Liver (tissue), 7 donors: ENCODE measurements at regions not wholly inside any gene's neighbourhood (a gene's known extent, or its start where the extent isn't known, plus 50 kb on each side); places are given as distances from the start of the nearest gene placed in this dataset.

Source experiments
- DNase-seq: peaks from one replicate; pipeline ENCODE4 v3.0.0-alpha.2; 2017; ENCODE audit warnings: low spot score
- H3K27ac ChIP-seq, 2 donors: one replicate each; pipeline ENCODE4 v1.7.0; 2013; ENCODE audit warnings: inconsistent platforms in 2 of 2, low read length in 2 of 2, control low read depth in 1 of 2, low read depth in 1 of 2, mild to moderate bottlenecking in 1 of 2
- H3K27me3 ChIP-seq, 4 donors: one replicate each; pipeline versions ENCODE4 v1.6.1 to v1.7.0; 2013; ENCODE audit warnings: low read length in 3 of 4, inconsistent platforms in 1 of 4, mild to moderate bottlenecking in 1 of 4, moderate library complexity in 1 of 4; ENCODE audit not compliant: control insufficient read depth in 4 of 4, insufficient read depth in 4 of 4
- H3K36me3 ChIP-seq, 4 donors: one replicate each; pipeline versions ENCODE4 v1.6.1 to v1.7.0; 2013; ENCODE audit warnings: low read length in 3 of 4, mild to moderate bottlenecking in 3 of 4, low read depth in 1 of 4, moderate library complexity in 1 of 4; ENCODE audit not compliant: control insufficient read depth in 4 of 4, insufficient read depth in 3 of 4
- H3K4me1 ChIP-seq, 4 donors: one replicate each; pipeline versions ENCODE4 v1.6.1 to v1.7.0; 2013; ENCODE audit warnings: low read length in 3 of 4, mild to moderate bottlenecking in 3 of 4, moderate library complexity in 1 of 4; ENCODE audit not compliant: control insufficient read depth in 4 of 4, insufficient read depth in 4 of 4
- H3K4me3 ChIP-seq, 3 donors: one replicate each; pipeline versions ENCODE4 v1.6.1 to v1.7.0; 2013; ENCODE audit warnings: low read length in 3 of 3, control low read depth in 1 of 3, low read depth in 1 of 3, mild to moderate bottlenecking in 1 of 3
- H3K9ac ChIP-seq, 2 donors: one replicate each; pipeline ENCODE4 v1.7.0; 2013; ENCODE audit warnings: low read length in 2 of 2, mild to moderate bottlenecking in 2 of 2, moderate library complexity in 2 of 2, control low read depth in 1 of 2, low read depth in 1 of 2
- H3K9me3 ChIP-seq, 4 donors: one replicate each; pipeline versions ENCODE4 v1.6.1 to v1.7.0; 2013; ENCODE audit warnings: low read length in 3 of 4; ENCODE audit not compliant: control insufficient read depth in 4 of 4
- EGR1 ChIP-seq, 2 donors: IDR thresholded peaks; 2 replicates each; pipeline ENCODE4 v1.6.1; 2016 to 2018; ENCODE audit warnings: antibody characterized with exemption in 2 of 2, low read depth in 2 of 2
- FOXA1 ChIP-seq: IDR thresholded peaks from 2 replicates; pipeline ENCODE4 v1.6.1; 2016; ENCODE audit warnings: antibody characterized with exemption
- FOXA2 ChIP-seq: IDR thresholded peaks from 2 replicates; pipeline ENCODE4 v1.6.1; 2016; ENCODE audit warnings: antibody characterized with exemption
- HNF4A ChIP-seq, 2 donors: conservative IDR thresholded peaks; 2 replicates each; pipeline ENCODE4 v1.6.1; 2016; ENCODE audit warnings: antibody characterized with exemption in 2 of 2, mild to moderate bottlenecking in 2 of 2
- HNF4G ChIP-seq: IDR thresholded peaks from 2 replicates; pipeline ENCODE4 v1.6.1; 2016; ENCODE audit warnings: antibody characterized with exemption
- JUND ChIP-seq, 2 donors: IDR thresholded peaks; 2 replicates each; pipeline ENCODE4 v1.6.1; 2016; ENCODE audit warnings: antibody characterized with exemption in 2 of 2
- NR2F2 ChIP-seq: IDR thresholded peaks from 2 replicates; pipeline ENCODE4 v1.6.1; 2016; ENCODE audit warnings: antibody characterized with exemption
- RAD21 ChIP-seq, 2 donors: IDR thresholded peaks; 2 replicates each; pipeline ENCODE4 v1.6.1; 2016; ENCODE audit warnings: antibody characterized with exemption in 2 of 2, mild to moderate bottlenecking in 2 of 2
- RXRA ChIP-seq, 2 donors: IDR thresholded peaks; 2 replicates each; pipeline ENCODE4 v1.6.1; 2017 to 2018; ENCODE audit warnings: antibody characterized with exemption in 2 of 2, mild to moderate bottlenecking in 1 of 2
- SP1 ChIP-seq: IDR thresholded peaks from 2 replicates; pipeline ENCODE4 v1.6.1; 2018; ENCODE audit warnings: antibody characterized with exemption, mild to moderate bottlenecking
- WGBS: extraction: QIAGEN DNeasy Blood & Tissue Kit; methylation state at CpG from one replicate; pipeline ENCODE4 v1.1.7; 2013; 5-methylcytosine and 5-hydroxymethylcytosine counted together
- TF ChIP-seq, protein P1 (sequence below): IDR thresholded peaks from 2 replicates; pipeline ENCODE4 v1.6.1; 2016; ENCODE audit warnings: antibody characterized with exemption
- donor health status: healthy.
- donor health status: healthy.
- donor health status: healthy.
- donor health status: healthy.

DNA sequence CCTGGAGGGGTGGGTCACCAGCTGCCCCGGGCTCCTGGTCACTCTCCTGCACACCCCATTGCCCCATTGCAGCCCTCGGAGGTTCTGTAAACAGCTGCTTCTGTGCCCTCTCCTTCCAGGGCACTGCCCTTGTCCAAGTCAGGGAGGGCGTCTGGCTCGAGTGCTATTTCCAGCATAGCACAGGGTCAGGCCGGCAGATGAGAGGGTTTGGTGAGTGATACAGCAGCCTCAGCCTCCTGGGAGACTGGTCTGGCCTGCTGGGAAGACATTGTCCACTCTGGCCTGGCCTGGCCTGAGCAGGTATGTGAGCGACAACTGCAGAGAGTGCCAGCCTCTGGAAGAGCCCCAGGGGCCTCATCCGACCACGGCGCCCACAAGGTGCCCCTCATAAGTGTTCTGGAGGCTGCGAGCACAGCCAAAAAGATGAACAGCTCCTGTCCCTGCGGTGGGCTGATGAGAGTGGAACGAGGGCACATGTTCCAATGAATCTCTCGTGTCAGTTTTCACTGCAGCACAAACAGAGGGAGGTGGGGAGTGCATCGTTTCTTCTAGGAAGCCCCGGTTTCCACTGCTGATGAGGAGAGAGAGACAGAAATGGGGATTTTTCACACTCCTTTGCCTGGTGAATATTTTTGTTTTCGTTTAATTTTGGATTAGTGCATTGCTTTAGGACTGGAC is 105.8 kb upstream of the SDK2 start:
- TF ChIP-seq RXRA (IDR thresholded peaks at IDR 0.05): no peak
- Histone ChIP-seq H3K27me3 (no peaks in the 10 kb centered on the region), H3K9ac (no peak overlapping the region), H3K4me3 (no peak overlapping the region), H3K9me3 (no peaks in the 10 kb centered on the region), H3K36me3 (no peaks in the 10 kb centered on the region), H3K4me1 (peaks cover 0 to 16% (median 9%) of the 10 kb centered on the region in 4 donors), H3K27ac (no peak overlapping the region)
- 84% methylated on average over 16 of the region's 16 CpGs for WGBS
- DNase-seq: no peak

DNA sequence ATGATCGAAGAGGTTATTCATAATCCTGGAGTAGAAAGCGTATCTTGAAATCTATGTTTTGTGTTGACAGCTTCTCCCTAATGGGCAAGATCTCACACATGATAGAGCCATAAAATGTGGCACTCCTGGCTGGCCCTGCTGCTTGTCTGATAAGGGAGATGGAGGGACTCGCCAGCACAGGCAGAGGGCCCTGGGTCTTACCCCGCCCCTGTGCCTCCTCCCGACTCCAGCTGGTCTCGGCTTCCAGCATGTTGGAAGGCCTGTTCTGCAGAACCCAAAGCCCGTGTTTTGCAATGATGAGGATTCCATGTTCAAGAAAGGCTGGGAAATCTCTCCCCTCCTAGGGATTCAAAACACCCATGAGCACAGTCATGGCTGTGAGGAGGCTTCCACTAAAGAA is 106.7 kb upstream of the SDK2 start:
- peak; percentile 51 for DNase-seq
- H3K27ac ChIP-seq: no peak overlapping the region
- TF ChIP-seq HNF4A (conservative IDR thresholded peaks at IDR 0.05) (peak in 1 of 2 donors; percentile 84), FOXA2 (no peak), SP1 (peak; percentile 56), HNF4G (peak; percentile 52), RAD21 (IDR thresholded peaks at IDR 0.05) (peak in 1 of 2 donors; percentile 51)
- H3K4me3 ChIP-seq: no peak overlapping the region
- no peaks in the 10 kb centered on the region for H3K9me3 ChIP-seq
- no peaks in the 10 kb centered on the region for H3K27me3 ChIP-seq
- peaks cover 0 to 16% (median 9%) of the 10 kb centered on the region in 4 donors for H3K4me1 ChIP-seq
- WGBS: 77% methylated on average over 7 of the region's 7 CpGs
- H3K9ac ChIP-seq: no peak overlapping the region
- no peaks in the 10 kb centered on the region for H3K36me3 ChIP-seq

DNA sequence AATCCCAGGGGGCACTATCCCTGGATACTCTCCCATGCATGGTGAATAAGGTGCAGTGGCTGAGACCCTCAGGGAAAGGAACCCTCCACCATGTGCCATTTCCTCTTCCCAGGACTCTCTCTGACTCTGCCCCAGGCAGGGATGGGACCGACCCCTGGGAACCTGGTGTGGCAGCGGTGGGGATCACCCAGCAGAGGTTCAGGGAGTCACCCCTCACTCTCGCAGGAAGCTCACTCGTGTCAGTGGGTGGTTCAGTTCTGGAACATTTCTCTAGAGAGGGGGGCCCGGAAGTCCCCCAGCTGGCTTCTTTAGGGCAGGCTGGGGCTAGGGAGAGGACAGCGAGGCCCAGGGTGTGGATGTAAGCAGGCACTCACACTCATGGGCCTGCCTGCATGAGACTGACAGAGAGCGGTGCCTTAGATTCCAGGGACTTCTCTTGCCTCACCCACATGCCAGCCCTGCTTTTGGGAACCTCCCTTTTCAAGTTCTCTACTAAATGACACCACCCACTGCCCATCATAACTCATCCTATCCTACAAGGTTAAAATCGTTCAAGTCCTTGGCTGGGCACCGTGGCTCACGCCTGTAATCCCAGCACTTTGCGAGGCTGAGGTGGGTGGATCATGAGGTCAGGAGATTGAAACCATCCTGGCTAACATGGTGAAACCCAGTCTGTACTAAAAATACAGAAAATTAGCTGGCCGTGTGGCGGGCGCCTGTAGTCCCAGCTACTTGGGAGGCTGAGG is 109.7 kb upstream of the SDK2 start:
- 94% methylated on average over 14 of the region's 14 CpGs for WGBS
- Histone ChIP-seq H3K9me3 (no peaks in the 10 kb centered on the region), H3K27me3 (no peaks in the 10 kb centered on the region), H3K36me3 (no peaks in the 10 kb centered on the region), H3K4me1 (peaks cover 0 to 10% (median 6%) of the 10 kb centered on the region in 4 donors), H3K4me3 (no peak overlapping the region), H3K9ac (no peak overlapping the region), H3K27ac (no peak overlapping the region)
- no peak for DNase-seq
- TF ChIP-seq NR2F2 (no peak), EGR1 (IDR thresholded peaks at IDR 0.05; ENCODE audit: low read depth in 2 of 2) (no peak), FOXA1 (no peak), JUND (IDR thresholded peaks at IDR 0.05) (no peak), RXRA (IDR thresholded peaks at IDR 0.05) (no peak), HNF4G (no peak), FOXA2 (no peak)
- TF ChIP-seq, protein P1, sequence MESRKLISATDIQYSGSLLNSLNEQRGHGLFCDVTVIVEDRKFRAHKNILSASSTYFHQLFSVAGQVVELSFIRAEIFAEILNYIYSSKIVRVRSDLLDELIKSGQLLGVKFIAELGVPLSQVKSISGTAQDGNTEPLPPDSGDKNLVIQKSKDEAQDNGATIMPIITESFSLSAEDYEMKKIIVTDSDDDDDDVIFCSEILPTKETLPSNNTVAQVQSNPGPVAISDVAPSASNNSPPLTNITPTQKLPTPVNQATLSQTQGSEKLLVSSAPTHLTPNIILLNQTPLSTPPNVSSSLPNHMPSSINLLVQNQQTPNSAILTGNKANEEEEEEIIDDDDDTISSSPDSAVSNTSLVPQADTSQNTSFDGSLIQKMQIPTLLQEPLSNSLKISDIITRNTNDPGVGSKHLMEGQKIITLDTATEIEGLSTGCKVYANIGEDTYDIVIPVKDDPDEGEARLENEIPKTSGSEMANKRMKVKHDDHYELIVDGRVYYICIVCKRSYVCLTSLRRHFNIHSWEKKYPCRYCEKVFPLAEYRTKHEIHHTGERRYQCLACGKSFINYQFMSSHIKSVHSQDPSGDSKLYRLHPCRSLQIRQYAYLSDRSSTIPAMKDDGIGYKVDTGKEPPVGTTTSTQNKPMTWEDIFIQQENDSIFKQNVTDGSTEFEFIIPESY: no peak
